Natural killer cell (primary cell): ENCODE measurements at regions not wholly inside any gene's neighbourhood (a gene's known extent, or its start where the extent isn't known, plus 50 kb on each side); places are given as distances from the start of the nearest gene placed in this dataset.

Experiments used
- ATAC-seq, 3 donors: fragments of 150-1000 bp in 2 of 3; fragments of 200-7000 bp in 1 of 3; cut with Tn5 transposase; 1 replicate in 1 of 3; 2 replicates in 2 of 3; pipeline ENCODE4 v1.10.0; 2021; ENCODE audit warnings: mild to moderate bottlenecking in 2 of 3, moderate library complexity in 2 of 3
- DNase-seq, 2 donors: peaks; one replicate each; pipeline versions ENCODE4 v3.0.0 to v3.0.0-alpha.2; 2013 to 2021; ENCODE audit warnings: mixed read lengths in 1 of 2
- H3K27ac ChIP-seq: one replicate; pipeline ENCODE4 v1.5.1; 2013; ENCODE audit warnings: mild to moderate bottlenecking, low read length
- H3K27me3 ChIP-seq: one replicate; pipeline ENCODE4 v1.6.1; 2013; ENCODE audit warnings: low read length; ENCODE audit not compliant: control insufficient read depth, insufficient read depth
- H3K36me3 ChIP-seq: one replicate; pipeline ENCODE4 v1.6.1; 2013; ENCODE audit warnings: low read length; ENCODE audit not compliant: control insufficient read depth, insufficient read depth
- H3K4me1 ChIP-seq: one replicate; pipeline ENCODE4 v1.6.1; 2013; ENCODE audit warnings: low read length; ENCODE audit not compliant: control insufficient read depth, insufficient read depth
- H3K4me3 ChIP-seq: one replicate; pipeline ENCODE4 v1.5.1; 2013; ENCODE audit warnings: low read length
- H3K9me3 ChIP-seq: one replicate; pipeline ENCODE4 v1.6.1; 2013; ENCODE audit warnings: low read length; ENCODE audit not compliant: control insufficient read depth, insufficient read depth
- H3K27ac Mint-ChIP-seq, 2 donors: one replicate each; pipeline ENCODE4 v1.8.0; 2022; ENCODE audit warnings: mild to moderate bottlenecking in 2 of 2, mixed read lengths in 2 of 2, moderate library complexity in 1 of 2
- H3K27me3 Mint-ChIP-seq, 2 donors: one replicate each; pipeline ENCODE4 v1.8.0; 2022; ENCODE audit warnings: low read depth in 2 of 2, mixed read lengths in 2 of 2
- H3K36me3 Mint-ChIP-seq: one replicate; pipeline ENCODE4 v1.8.0; 2022; ENCODE audit warnings: mixed read lengths
- H3K4me1 Mint-ChIP-seq, 2 donors: one replicate each; pipeline ENCODE4 v1.8.0; 2022; ENCODE audit warnings: mixed read lengths in 2 of 2
- H3K4me3 Mint-ChIP-seq: one replicate; pipeline ENCODE4 v1.8.0; 2022; ENCODE audit warnings: mild to moderate bottlenecking, moderate library complexity, mixed read lengths
- H3K9me3 Mint-ChIP-seq, 2 donors: one replicate each; pipeline ENCODE4 v1.8.0; 2022; ENCODE audit warnings: mixed read lengths in 2 of 2
- CTCF ChIP-seq: fragments of 200-600 bp; IDR thresholded peaks from one replicate; pipeline ENCODE4 v1.8.0; 2022; ENCODE audit warnings: antibody characterized with exemption
- WGBS: methylation state at CpG from one replicate; pipeline ENCODE4 v1.1.7; 2013; ENCODE audit warnings: missing lambda C conversion rate; ENCODE audit not compliant: insufficient coverage; 5-methylcytosine and 5-hydroxymethylcytosine counted together
- intact Hi-C: fragments of 100-400 bp; cut with micrococcal nuclease; formaldehyde crosslinking; loops from one replicate; pipeline ENCODE4 v1.14.2; 2022

DNA sequence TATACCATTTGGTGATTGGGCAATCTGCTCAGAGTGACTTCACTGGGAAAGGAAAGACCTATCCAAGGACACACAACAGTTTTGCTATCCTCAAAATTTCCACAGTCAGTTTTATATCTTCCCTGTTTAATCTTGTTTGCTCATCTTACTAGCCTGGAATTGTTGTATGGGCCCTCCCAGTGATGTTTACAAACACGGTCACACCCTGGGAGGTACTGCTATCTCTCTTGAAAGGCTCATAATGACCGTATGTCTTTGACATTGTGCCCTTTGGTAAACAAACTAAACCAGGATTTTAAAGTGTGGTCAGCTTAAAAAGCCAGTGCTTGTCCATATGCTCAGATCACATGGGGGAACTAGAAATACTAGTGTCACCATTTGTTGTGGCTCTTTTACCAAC, 277.0 kb downstream of the CDH2 start:
- no peak overlapping the region for H3K27ac ChIP-seq
- DNase-seq (no peak), ATAC-seq (no peak)
- Mint-ChIP-seq H3K4me1 (no peaks in the 10 kb centered on the region), H3K27me3 (no peaks in the 10 kb centered on the region), H3K9me3 (peaks cover 16 to 18% of the 10 kb centered on the region in 2 donors), H3K4me3 (no peak overlapping the region), H3K36me3 (no peaks in the 10 kb centered on the region), H3K27ac (no peak overlapping the region)
- TF ChIP-seq CTCF = no peak
- no peaks in the 10 kb centered on the region for H3K4me1 ChIP-seq
- H3K9me3 ChIP-seq = no peaks in the 10 kb centered on the region
- no peaks in the 10 kb centered on the region for H3K36me3 ChIP-seq
- no peak overlapping the region for H3K4me3 ChIP-seq
- 40% methylated on average over 2 of the region's 2 CpGs for whole genome bisulfite sequencing
- H3K27me3 ChIP-seq = no peaks in the 10 kb centered on the region
- intact Hi-C loops = no loop called here

GRCh38 chr18:27894746-27895145, 282.2 kb downstream of the CDH2 start:
- Mint-ChIP-seq H3K4me1 (no peaks in the 10 kb centered on the region), H3K27ac (no peak overlapping the region), H3K9me3 (peaks cover 4 to 10% of the 10 kb centered on the region in 2 donors), H3K4me3 (no peak overlapping the region), H3K36me3 (no peaks in the 10 kb centered on the region), H3K27me3 (no peaks in the 10 kb centered on the region)
- WGBS = 68% methylated on average over 2 of the region's 3 CpGs
- Histone ChIP-seq H3K36me3 (no peaks in the 10 kb centered on the region), H3K9me3 (no peaks in the 10 kb centered on the region), H3K27ac (no peak overlapping the region), H3K27me3 (no peaks in the 10 kb centered on the region), H3K4me3 (no peak overlapping the region), H3K4me1 (no peaks in the 10 kb centered on the region)
- TF ChIP-seq CTCF = no peak
- intact Hi-C loops = no loop called here
- DNase-seq (no peak), ATAC-seq (no peak)

DNA sequence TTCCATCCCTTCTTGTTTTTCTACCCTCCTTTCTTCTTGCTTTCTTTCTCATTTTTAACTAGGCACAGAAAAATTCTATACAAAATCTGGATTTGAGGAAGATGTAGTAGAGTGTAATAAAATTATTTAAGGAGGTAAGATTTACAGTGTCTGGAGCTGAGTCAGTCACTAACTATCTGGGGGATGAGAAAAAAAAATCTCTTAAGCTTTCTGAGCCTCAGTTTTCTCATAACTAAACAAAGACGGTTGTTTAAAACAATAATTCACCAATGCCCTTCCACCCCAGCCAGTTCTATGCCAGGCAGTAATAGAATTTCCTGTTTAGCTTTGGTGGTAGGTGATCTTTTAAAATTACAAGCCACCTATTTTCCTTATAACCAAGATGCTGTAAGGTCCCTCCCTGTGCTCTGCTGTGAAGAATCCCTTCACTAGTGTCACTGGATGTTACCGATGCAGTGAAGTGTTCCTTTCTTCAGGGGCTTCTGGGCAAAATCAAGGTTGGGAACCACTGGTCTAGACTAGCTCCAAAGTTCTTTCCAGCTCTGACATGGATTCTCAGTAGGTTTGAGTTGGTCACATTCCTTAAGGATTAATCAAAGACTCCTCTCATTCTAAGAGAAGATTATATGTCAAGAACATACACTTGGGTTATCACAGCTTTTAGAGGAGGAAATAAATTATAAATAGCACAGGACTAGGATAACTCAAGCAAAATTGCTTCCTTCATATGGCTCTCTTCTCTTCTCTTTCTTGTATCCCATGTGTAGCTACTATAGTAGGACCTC, 289.0 kb downstream of the CDH2 start:
- H3K4me3 Mint-ChIP-seq = no peak overlapping the region
- intact Hi-C loops = no loop called here

More for the DNA sequence above, 289.0 kb downstream of the CDH2 start:
- Mint-ChIP-seq H3K4me1 (no peaks in the 10 kb centered on the region), H3K36me3 (no peaks in the 10 kb centered on the region), H3K27ac (no peak overlapping the region), H3K27me3 (no peaks in the 10 kb centered on the region), H3K9me3 (peaks cover 2 to 4% of the 10 kb centered on the region in 2 donors)
- WGBS = 63% methylated on average over 1 of the region's 2 CpGs
- no peak for TF ChIP-seq CTCF
- Histone ChIP-seq H3K27me3 (no peaks in the 10 kb centered on the region), H3K9me3 (no peaks in the 10 kb centered on the region), H3K4me1 (no peaks in the 10 kb centered on the region), H3K4me3 (no peak overlapping the region), H3K27ac (no peak overlapping the region), H3K36me3 (no peaks in the 10 kb centered on the region)
- no peak for ATAC-seq
- DNase-seq = no peak
